ENCODE measurements at regions not wholly inside any gene's neighbourhood (a gene's known extent, or its start where the extent isn't known, plus 50 kb on each side); places are given as distances from the start of the nearest gene placed in this dataset.

DNA sequence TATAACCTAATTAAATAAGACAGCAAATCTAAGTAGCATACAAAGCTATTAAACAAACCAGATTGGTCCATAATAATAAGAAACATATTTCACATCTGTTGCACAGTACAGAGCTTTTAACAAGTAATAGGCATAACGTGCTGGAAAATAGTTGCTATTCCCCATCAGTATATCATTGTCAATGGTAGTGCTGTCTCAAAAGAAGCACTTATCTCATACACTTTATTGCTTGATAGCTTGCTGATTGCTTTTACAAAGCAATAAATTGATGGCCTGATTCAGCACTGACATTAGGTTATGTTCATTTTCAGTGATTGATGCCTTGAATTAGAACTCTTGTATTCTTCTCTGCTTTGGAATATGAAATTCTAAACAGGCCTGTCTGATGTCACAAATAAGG, 641.7 kb downstream of the CBLN2 start:
- no peak for DNase-seq (ENCODE audit: low read depth)

DNA sequence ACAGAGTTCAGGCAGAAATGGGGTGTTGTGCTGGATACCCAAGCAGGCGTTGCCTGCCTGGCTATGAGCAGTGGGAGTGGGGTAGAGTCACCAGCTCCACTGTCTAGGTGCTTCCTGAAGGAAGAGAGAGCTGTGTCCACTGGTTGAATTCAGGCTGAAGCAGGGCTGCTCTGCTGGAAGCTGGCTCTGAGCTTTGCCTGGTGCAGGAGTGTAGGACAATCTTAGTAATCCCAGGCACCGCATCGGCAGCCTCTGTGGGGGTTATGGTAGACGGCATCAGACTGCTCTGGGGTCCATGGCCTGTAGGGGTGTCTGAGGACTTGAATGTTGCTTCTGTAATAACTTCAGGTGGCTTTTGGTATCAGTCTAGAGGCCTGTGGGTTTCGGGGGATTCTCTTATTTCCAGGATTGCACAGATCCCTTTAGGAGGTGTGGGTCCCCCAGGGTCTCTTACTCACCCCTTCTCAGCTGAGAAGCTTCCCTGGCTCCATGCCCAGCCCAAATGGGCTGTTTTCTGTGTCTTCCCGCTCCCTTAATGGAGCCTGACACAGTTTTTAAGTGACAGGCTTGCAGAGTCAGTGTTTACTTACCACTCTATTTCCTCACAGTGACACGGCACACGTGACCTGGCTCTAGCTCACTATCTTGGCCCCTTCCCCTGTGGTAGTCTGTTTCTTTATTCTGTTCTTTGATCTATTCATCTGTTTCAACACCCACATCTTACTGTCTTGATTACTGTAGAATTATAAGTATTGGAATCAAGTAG, 644.3 kb downstream of the CBLN2 start:
- DNase-seq (ENCODE audit: low read depth) = no peak

DNA sequence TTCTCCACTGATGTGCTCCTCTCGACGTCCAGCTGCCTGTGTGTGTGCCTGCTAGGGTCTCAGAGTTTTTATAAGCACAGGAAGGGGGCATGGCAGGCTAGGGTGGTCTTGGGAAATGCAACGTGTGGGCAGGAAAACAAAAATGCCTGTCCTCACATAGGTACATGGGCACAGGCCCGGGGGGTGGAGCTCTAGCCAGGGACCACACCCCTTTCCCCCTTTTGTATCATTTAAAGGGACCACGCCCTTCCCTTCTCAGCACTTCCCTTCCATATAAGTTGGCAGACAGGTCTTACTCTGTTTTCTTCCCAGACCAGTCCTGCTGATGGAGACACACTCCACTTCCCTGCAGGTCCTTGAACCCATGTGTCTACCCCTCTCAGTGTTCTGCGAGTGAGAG, 645.0 kb downstream of the CBLN2 start:
- no peak for DNase-seq (ENCODE audit: low read depth)

DNA sequence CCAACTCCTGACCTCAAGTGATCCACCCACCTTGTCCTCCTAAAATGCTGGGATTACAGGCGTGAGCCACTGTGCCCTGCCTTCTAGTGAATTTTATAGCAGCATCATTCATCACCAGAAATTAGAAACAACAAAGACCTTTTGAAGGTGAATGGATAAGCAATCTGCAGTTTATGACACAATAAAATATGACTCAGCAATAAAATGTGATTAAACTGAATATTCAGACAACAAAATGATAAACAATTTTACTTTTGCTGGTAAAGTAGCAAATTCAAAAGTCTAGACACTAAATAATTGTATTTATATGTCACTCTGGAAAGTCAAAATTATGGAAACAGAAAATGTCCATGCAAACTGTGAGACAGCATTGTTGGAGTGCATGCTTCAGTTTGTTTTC, 656.6 kb downstream of the CBLN2 start:
- DNase-seq (ENCODE audit: low read depth) = no peak

DNA sequence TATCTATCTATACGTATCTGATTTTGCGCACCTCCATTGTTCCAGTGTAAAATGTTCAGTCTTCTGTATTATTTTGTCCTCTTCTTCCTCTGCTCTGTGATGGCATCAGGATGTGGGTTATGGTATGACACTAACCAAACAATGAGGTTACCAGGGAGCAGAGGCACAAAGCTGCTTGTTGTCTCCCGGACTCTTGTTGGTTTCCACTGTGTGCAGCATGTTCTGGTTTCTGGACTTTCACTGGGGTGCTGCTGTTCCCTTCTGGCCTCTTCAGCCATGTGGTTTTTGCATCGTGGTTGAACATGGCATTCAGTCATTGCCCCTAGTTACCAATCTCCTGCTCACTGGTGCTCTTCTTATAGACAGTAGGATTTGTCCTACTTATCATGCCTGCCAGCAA, 665.9 kb downstream of the CBLN2 start:
- peak; percentile 78 for DNase-seq (ENCODE audit: low read depth)

DNA sequence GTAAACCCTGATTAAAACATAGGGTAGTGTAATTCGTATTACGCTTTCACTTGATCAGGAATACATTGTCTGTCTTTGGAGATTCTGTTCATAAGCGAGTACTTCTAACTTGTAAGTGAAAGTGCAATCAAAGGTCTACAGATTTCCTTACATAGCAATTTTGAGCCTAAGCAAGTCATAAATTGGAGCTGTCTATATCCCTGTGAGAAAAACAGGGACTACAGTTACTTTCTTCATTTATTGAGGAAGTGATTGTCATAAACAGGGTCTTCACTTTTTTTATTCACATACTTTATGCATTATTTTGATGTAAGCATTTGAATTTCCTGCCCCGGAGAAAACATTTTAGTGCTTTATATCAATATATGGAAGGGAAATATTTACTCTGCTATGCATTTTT, 670.4 kb downstream of the CBLN2 start:
- no peak for DNase-seq (ENCODE audit: low read depth)

DNA sequence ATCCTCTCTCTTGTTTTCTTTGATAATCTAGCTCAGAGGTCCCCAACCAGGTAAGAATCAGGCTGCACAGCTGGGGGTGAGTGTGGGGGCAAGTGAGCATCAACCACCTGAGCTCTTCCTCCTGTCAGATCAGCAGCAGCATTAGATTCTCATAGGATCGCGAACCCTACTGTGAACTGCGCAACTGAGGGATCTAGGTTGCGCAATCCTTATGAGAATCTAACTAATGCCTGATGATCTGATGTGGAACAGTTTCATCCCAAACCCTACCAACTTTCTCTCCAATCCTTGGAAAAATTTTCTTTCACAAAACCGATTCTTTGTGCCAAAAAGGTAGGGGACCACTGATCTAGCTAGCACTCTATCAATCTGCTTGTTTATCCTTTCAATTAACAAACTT, 678.3 kb downstream of the CBLN2 start:
- DNase-seq (ENCODE audit: low read depth) = no peak

DNA sequence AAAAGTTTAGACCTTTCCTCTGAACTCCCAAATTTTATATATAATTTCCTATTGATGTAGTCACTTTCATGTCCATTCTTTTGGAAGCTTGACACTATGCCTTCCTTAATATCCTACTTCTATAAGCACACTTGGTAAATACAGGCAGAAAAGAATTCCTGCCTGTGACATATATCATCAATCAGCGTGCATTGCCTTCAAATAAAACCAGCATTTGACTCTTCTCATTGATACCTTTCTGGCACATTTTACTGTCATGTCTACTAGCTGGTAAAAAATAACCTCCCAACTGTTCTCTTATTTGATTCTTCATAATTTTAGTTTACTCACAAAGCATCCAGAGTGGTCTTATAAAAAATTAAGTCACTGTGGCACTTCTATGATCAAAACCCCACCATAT, 693.5 kb downstream of the CBLN2 start:
- no peak for DNase-seq (ENCODE audit: low read depth)

DNA sequence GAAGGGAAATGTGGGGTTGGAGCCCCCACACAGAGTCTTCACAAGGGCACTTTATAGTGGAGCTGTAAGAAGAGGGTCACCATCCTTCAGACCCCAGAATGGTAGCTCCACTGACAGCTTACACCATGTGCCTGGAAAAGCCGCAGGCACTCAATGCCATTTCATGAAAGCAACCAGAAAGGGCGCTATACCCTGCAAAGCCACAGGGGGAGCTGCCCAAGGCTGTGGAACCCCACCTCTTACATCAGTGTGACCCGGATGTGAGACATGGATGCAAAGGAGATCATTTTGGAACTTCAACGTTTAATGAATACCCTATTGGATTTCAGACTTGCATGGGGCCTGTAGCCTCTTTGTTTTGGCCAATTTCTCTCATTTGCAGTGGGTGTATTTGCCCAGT, 694.7 kb downstream of the CBLN2 start:
- DNase-seq (ENCODE audit: low read depth) = peak; percentile 1

DNA sequence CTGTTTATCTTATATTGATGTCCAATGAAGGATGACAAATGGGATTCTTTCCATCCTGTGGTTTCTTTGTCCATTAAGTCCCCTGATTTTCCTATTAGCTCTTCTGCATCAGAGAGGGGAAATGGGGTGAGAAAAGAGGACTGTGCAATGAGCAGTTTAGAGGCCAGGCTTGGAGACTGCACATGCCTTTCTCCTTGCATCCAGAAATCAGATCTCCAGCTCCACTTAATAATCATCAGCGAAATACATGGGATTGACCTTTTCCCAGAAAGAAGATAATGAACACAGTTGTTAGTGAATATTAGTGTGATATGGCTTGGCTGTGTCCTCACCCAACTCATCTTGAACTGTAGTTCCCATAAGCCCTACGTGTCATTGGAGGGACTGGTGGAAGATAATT, 697.4 kb downstream of the CBLN2 start:
- DNase-seq (ENCODE audit: low read depth) = no peak

DNA sequence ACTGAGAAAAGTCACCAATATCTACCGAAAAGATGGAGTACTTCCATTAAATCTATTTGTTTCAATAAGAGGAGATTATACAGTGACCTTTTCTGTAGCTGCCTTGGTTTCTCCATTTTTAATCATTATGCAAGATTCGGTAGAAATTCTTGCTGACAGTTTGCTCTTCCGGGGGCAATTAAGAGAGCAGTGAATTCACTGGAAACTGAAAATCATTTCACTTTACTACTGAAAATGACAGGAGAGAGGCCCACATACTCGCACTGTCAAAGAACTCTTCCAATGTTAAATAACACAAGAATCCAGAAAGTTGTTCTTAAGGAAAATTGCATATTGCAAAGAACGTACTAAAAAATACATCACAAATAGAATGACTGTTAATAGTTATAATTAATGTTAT, 699.3 kb downstream of the CBLN2 start:
- no peak for DNase-seq (ENCODE audit: low read depth)

DNA sequence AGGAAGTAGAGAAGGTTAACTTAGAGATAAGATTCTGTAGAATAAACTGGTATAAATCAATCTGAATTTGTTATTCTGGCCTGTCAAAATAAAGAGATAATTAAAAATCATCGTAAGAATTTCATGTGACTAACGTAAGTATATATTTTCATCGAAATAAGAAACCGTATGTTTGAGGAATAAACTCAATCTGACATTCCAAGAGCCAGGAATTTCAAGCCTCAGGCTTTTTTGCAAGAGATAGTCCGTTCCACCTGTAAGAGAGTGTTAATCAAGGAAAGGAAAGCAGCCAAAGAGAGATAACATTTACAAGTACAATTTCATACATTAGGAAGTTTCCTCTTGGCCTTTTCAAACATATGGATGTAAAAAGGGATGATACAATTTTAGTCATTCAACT, 701.5 kb downstream of the CBLN2 start:
- no peak for DNase-seq (ENCODE audit: low read depth)

DNA sequence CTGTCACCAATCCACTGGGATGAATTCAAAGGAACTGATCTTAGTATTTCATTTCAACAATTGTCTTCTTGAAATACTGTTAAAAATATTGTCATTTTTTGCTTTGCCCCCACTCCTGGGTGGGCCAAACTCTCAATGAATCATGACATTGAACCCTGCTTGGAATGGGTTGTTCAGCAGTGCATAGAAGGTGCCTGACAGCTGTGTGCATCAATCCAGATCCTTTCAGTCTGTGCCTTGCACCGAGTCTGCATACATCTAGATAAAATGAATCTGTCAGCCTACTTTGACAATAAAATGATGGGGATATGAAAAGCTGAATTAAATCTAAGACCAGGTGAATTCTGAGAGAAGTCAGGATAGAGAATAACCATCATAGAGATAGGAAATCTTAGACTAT, 706.6 kb downstream of the CBLN2 start:
- DNase-seq (ENCODE audit: low read depth) = no peak

DNA sequence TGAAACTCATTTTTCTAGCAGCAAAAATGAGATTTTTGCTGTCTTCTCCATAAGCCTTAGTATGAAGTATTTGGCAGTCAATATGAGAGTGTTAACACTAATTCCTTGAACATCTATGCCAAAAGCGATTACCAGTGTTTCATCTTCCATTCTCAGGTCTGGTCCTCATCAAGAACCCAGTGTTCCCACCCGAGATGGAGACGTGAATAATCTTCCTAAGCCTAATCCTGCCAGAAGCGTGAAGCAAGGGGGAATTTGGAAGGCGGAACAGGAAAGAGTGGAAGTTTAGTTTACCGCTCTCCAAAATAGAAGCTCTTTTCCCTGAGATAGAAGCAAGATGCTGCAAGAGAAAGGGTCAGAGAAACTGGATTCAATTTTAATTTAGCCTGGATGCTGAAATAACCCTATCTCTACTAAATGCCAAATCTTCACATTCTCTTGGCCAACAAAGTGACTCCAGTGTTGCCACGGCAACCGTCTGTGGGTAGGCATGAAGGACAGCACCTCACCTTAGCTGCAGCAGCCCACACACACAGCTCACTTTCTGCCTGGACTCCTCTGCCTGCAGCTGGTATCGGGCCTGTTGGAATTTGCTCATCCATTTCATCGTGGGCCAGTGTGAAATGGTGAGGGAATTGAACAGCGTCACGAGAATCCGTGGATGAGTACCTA, 711.1 kb downstream of the CBLN2 start:
- DNase-seq (ENCODE audit: low read depth) = no peak

DNA sequence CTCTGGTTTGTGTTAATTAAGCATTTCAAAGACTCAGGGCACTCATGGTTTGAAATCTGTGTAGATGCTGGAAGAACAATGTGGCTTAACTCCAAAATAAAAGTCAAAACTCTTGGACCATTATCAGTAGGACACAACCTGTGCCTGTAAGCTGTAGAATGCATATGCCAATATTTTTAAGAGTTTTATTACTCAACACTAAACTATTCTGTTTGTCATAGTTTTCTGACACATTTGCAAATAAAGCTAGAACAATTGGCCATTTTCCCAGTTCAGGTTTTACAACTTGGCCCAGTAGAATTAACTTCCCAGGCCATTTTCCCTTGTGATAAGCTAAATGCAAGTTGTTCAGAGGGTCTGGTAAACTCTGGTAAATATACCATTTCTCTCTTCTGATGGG, 713.1 kb downstream of the CBLN2 start:
- peak; percentile 76 for DNase-seq (ENCODE audit: low read depth)

DNA sequence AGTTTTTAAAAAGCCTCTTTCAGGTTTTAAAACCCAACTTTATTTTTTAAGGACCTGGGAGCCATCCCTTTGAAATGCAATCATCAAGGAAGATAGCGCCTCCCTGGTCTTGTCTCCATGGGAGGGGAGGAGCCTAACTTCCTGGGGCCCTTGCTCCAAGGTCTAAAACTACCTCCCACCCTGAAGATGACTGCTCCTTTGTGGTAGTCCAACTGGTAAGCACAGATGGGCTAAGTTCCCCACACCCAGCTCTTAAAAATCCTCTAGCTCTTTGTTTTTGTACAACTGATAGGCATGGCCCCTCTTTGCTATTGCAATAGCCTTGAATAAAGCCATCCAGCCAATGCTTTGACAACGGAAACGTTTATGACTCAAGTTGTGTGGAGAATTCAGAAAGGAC, 716.8 kb downstream of the CBLN2 start:
- DNase-seq (ENCODE audit: low read depth) = peak; percentile 35

DNA sequence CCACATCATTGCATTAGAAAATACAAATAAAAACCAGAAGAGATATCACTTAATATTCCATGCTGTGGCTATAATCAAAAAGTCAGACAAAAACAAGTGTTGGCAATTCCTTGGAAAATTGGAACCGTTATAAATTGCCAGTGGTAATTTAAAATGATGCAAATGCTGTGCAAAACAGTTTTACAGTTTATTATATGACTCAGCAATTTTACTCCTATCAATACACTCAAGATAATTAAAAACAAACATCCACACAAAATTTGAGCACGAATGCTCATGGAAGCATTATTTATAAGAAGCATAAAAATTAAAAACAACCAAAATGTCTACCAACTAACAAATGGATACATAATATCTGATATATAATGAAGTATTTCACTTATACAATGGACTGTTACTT, 728.8 kb downstream of the CBLN2 start:
- DNase-seq (ENCODE audit: low read depth) = no peak

DNA sequence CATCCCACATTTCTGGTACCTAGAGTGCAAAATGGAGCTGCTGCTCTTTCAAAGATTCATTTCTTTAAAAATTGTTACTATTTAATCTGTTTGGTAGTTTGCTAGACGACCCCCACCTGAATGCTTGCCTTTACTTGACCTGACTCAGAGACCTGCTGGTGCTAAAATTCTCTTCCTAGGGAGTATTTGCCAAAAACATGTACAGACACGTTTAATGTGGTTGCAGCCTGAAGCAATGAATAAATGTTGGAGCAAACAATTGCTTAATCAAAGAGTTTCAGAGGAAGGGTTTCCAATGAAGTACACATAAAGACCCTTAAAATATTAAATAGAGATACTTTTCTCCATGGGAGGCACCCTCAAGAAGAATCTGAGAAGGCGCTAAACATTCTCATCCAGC, 734.4 kb downstream of the CBLN2 start:
- DNase-seq (ENCODE audit: low read depth) = no peak

DNA sequence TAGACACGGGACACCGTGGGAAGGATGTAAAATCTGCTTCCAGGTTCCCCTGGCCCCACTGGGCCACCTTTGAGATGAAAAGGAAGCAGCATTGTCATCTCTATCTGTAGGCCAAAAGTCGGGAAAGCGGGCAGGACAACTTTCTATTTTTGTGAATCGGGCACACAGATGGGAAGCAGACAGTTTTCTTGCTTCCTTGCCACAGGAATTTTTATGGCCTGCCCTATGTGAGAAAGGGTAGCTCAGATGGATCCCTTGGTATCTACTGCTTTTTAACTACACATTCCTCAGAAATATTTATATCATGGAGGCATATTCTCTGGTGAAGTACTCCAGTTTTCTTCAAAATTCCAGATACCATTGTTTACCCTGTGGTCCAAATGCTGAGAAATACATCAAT, 735.5 kb downstream of the CBLN2 start:
- peak; percentile 29 for DNase-seq (ENCODE audit: low read depth)

DNA sequence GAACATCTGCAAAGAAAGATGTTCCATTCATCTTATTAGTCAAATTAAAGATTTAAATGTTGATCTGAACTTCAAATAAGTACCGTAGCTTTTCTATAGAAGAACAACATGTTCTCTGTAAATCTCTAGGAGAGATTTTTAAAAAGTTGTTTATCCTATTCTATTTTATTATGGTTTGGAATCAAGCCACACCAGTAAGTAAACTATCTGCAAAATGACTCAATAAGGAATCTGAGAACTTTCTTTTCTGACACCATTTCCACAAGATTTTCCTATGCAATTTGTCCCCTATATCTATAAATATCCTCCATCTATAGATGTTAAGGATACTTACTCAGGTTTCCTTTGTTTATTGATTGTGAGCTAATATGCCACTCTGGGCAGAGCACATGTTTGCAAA, 736.6 kb downstream of the CBLN2 start:
- DNase-seq (ENCODE audit: low read depth) = no peak

DNA sequence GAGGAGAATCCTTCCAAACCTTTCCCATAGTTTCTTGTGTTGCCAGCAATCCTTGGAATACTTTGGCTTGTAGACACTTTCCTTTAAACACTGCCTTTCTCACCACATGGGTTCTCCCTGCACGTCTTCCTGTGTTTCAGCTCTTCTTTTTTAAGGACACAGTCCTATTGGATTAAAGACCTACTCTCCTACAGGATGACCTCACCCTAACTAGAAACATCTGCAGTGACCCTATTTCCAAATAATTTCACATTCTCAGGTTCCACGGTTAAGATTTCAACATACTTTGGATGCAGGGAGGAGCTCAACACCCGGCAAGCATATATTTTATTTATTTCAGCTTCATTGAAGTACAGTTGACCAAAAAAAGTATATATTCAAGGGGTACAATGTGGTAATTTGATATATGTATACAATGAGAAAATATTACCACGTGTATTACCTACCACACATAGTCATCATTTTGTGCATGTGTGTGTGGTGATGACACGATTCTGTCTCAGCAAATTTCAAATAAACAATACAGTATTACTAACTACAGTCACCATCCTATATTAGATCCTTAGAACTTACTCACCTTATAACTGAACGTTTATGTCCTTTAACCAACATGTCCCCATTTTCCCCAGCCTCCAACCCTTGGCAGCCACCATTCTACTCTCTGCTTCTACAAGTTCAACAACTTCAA, 745.0 kb downstream of the CBLN2 start:
- DNase-seq (ENCODE audit: low read depth) = peak; percentile 57

DNA sequence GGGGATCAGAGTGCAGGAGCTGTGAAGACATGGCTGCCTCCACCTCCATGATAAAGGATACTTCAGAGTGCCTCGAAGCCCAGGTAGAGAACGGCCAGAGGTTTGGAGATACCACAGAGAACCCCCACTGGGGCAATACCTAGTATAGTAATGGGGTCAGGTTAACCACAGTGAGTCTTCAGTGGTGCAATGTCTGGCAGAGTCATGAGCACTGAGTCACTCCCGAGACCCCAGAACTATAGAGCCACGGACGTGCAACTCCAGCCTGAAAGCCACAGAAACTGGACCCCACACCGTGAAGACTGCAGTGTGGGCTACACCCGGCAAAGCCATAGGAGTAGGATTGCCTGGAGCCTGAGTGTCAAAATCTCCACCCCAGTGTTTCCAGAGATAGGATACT, 746.6 kb downstream of the CBLN2 start:
- peak; percentile 17 for DNase-seq (ENCODE audit: low read depth)

DNA sequence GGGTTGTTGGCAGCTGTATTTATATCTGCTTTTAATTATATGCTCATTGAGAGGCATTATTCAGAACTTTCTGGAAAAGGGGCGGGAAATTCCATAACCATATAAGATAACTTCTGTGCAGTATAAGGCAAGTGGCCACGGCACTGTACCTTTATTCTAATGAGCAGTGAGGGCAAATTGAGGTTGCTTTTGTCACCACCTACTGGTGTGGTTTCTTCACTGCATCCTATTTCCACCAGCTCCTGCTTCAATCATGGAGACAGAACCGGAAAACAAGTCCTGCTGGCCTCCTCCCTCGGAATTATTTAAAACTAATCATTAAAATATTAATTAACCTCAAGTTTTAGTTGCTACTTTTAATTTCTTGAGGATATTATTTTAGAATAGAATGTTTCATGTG, 759.4 kb downstream of the CBLN2 start:
- peak; percentile 34 for DNase-seq (ENCODE audit: low read depth)
